ENCODE measurements at regions not wholly inside any gene's neighbourhood (a gene's known extent, or its start where the extent isn't known, plus 50 kb on each side); places are given as distances from the start of the nearest gene placed in this dataset.
"Not testable (repeated sequence)": the region's sequence is repeated elsewhere in the genome, so short reads cannot be mapped to it uniquely, and the experiment has no call there.

- peak in 1 of 2 donors; percentile 51 for DNase-seq (ENCODE audit: low read depth in 2 of 2)
These were observed 141.2 kb upstream of the KIF5B start for GRCh38 chr10:32197423-32197822.

GRCh38 chr10:32190890-32191491 lies 134.8 kb upstream of the KIF5B start:
- H3K4me1 ChIP-seq (ENCODE audit: control insufficient read depth, extremely low read depth, insufficient read depth, low read length): no peaks in the 10 kb centered on the region
- H3K4me3 ChIP-seq (replicated peaks in 1 of 4; ENCODE audit: control extremely low read depth in 1 of 4, insufficient read depth in 1 of 4, low read depth in 3 of 4, low read length in 4 of 4): no peak overlapping the region
- no peaks in the 10 kb centered on the region for H3K27me3 ChIP-seq (ENCODE audit: control insufficient read depth, insufficient read depth, low read length)
- H3K79me2 ChIP-seq (ENCODE audit: control insufficient read depth, insufficient read depth, low read length): no peaks in the 10 kb centered on the region
- no peak overlapping the region for H3K27ac ChIP-seq (ENCODE audit: insufficient read depth, low read length)
- H3K36me3 ChIP-seq (ENCODE audit: control insufficient read depth, insufficient read depth, low read length): no peaks in the 10 kb centered on the region
- H3K9ac ChIP-seq (ENCODE audit: insufficient read depth, low read length): no peak overlapping the region
- TF ChIP-seq CTCF (conservative IDR thresholded peaks at IDR 0.05 in 1 of 2, IDR thresholded peaks at IDR 0.05 in 1 of 2; ENCODE audit: low read depth in 1 of 2, low read length in 2 of 2): peak in 1 of 2 donors; percentile 67
- no peak for TF ChIP-seq EZH2 (IDR thresholded peaks at IDR 0.05; ENCODE audit: low read length, missing control alignments)
- peak; percentile 28 to 57 for DNase-seq (ENCODE audit: low read depth in 2 of 2)
- no peak overlapping the region for H3K4me2 ChIP-seq (ENCODE audit: extremely low read depth, insufficient read depth, low read length)
- no peaks in the 10 kb centered on the region for H3K9me3 ChIP-seq (ENCODE audit: control insufficient read depth, insufficient read depth, low read depth, low read length)
- H2AFZ ChIP-seq (ENCODE audit: low read length): no peak overlapping the region
- no peaks in the 10 kb centered on the region for H4K20me1 ChIP-seq (ENCODE audit: control insufficient read depth, extremely low read depth, insufficient read depth, low read length)

More at GRCh38 chr10:32197423-32197822, 141.2 kb upstream of the KIF5B start:
- H2AFZ ChIP-seq (ENCODE audit: low read length): no peak overlapping the region
- no peaks in the 10 kb centered on the region for H3K27me3 ChIP-seq (ENCODE audit: control insufficient read depth, insufficient read depth, low read length)
- no peaks in the 10 kb centered on the region for H3K79me2 ChIP-seq (ENCODE audit: control insufficient read depth, insufficient read depth, low read length)
- TF ChIP-seq EZH2 (IDR thresholded peaks at IDR 0.05; ENCODE audit: low read length, missing control alignments) (no peak), CTCF (conservative IDR thresholded peaks at IDR 0.05 in 1 of 2, IDR thresholded peaks at IDR 0.05 in 1 of 2; ENCODE audit: low read depth in 1 of 2, low read length in 2 of 2) (no peak)
- H3K36me3 ChIP-seq (ENCODE audit: control insufficient read depth, insufficient read depth, low read length): no peaks in the 10 kb centered on the region
- H3K9ac ChIP-seq (ENCODE audit: insufficient read depth, low read length): no peak overlapping the region
- no peaks in the 10 kb centered on the region for H4K20me1 ChIP-seq (ENCODE audit: control insufficient read depth, extremely low read depth, insufficient read depth, low read length)
- no peaks in the 10 kb centered on the region for H3K4me1 ChIP-seq (ENCODE audit: control insufficient read depth, extremely low read depth, insufficient read depth, low read length)
- no peak overlapping the region for H3K4me2 ChIP-seq (ENCODE audit: extremely low read depth, insufficient read depth, low read length)
- no peak overlapping the region for H3K27ac ChIP-seq (ENCODE audit: insufficient read depth, low read length)
- H3K9me3 ChIP-seq (ENCODE audit: control insufficient read depth, insufficient read depth, low read depth, low read length): no peaks in the 10 kb centered on the region
- no peak overlapping the region for H3K4me3 ChIP-seq (replicated peaks in 1 of 4; ENCODE audit: control extremely low read depth in 1 of 4, insufficient read depth in 1 of 4, low read depth in 3 of 4, low read length in 4 of 4)

GRCh38 chr10:32189400-32190084 lies 133.3 kb upstream of the KIF5B start:
- Histone ChIP-seq H3K4me1 (ENCODE audit: control insufficient read depth, extremely low read depth, insufficient read depth, low read length) (no peaks in the 10 kb centered on the region), H4K20me1 (ENCODE audit: control insufficient read depth, extremely low read depth, insufficient read depth, low read length) (no peaks in the 10 kb centered on the region), H3K4me3 (replicated peaks in 1 of 4; ENCODE audit: control extremely low read depth in 1 of 4, insufficient read depth in 1 of 4, low read depth in 3 of 4, low read length in 4 of 4) (no peak overlapping the region), H3K27me3 (ENCODE audit: control insufficient read depth, insufficient read depth, low read length) (no peaks in the 10 kb centered on the region), H3K79me2 (ENCODE audit: control insufficient read depth, insufficient read depth, low read length) (no peaks in the 10 kb centered on the region), H3K9ac (ENCODE audit: insufficient read depth, low read length) (no peak overlapping the region), H3K9me3 (ENCODE audit: control insufficient read depth, insufficient read depth, low read depth, low read length) (no peaks in the 10 kb centered on the region), H3K27ac (ENCODE audit: insufficient read depth, low read length) (no peak overlapping the region), H2AFZ (ENCODE audit: low read length) (no peak overlapping the region), H3K4me2 (ENCODE audit: extremely low read depth, insufficient read depth, low read length) (no peak overlapping the region), H3K36me3 (ENCODE audit: control insufficient read depth, insufficient read depth, low read length) (no peaks in the 10 kb centered on the region)
- peak; percentile 30 to 42 for DNase-seq (ENCODE audit: low read depth in 2 of 2)
- no peak for TF ChIP-seq EZH2 (IDR thresholded peaks at IDR 0.05; ENCODE audit: low read length, missing control alignments)
- peak; percentile 23 to 36 for TF ChIP-seq CTCF (conservative IDR thresholded peaks at IDR 0.05 in 1 of 2, IDR thresholded peaks at IDR 0.05 in 1 of 2; ENCODE audit: low read depth in 1 of 2, low read length in 2 of 2)

- H3K36me3 ChIP-seq (ENCODE audit: control insufficient read depth, insufficient read depth, low read length); DNase-seq (ENCODE audit: low read depth in 2 of 2); H3K79me2 ChIP-seq (ENCODE audit: control insufficient read depth, insufficient read depth, low read length); H2AFZ ChIP-seq (ENCODE audit: low read length); H3K27me3 ChIP-seq (ENCODE audit: control insufficient read depth, insufficient read depth, low read length); H3K4me1 ChIP-seq (ENCODE audit: control insufficient read depth, extremely low read depth, insufficient read depth, low read length); H3K4me2 ChIP-seq (ENCODE audit: extremely low read depth, insufficient read depth, low read length); H3K9me3 ChIP-seq (ENCODE audit: control insufficient read depth, insufficient read depth, low read depth, low read length); H3K9ac ChIP-seq (ENCODE audit: insufficient read depth, low read length); H3K4me3 ChIP-seq (replicated peaks in 1 of 4; ENCODE audit: control extremely low read depth in 1 of 4, insufficient read depth in 1 of 4, low read depth in 3 of 4, low read length in 4 of 4); H3K27ac ChIP-seq (ENCODE audit: insufficient read depth, low read length); H4K20me1 ChIP-seq (ENCODE audit: control insufficient read depth, extremely low read depth, insufficient read depth, low read length): not testable (repeated sequence)
These were observed 132.4 kb upstream of the KIF5B start for GRCh38 chr10:32188601-32189000.
